ENCODE measurements at regions not wholly inside any gene's neighbourhood (a gene's known extent, or its start where the extent isn't known, plus 50 kb on each side); places are given as distances from the start of the nearest gene placed in this dataset.

- Histone ChIP-seq H3K9me3 (ENCODE audit: low read length) (no peaks in the 10 kb centered on the region), H3K79me2 (ENCODE audit: insufficient read depth, low read length) (no peaks in the 10 kb centered on the region), H3K4me2 (ENCODE audit: low read length) (no peak overlapping the region), H2AFZ (ENCODE audit: low read length) (no peak overlapping the region), H3K27ac (ENCODE audit: low read depth, low read length, poor library complexity, severe bottlenecking) (no peak overlapping the region), H3K4me3 (ENCODE audit: low read depth, low read length, poor library complexity, severe bottlenecking) (no peak overlapping the region), H3K9me2 (ENCODE audit: low read depth, low read length) (no peaks in the 10 kb centered on the region), H3K4me1 (ENCODE audit: insufficient read depth, low read length, severe bottlenecking) (no peaks in the 10 kb centered on the region), H3F3A (ENCODE audit: insufficient read depth, low read length) (no peaks in the 10 kb centered on the region), H3K9ac (ENCODE audit: low read length) (no peak overlapping the region), H3K36me3 (ENCODE audit: insufficient read depth, low read length) (no peaks in the 10 kb centered on the region), H4K20me1 (ENCODE audit: insufficient read depth, low read length) (no peaks in the 10 kb centered on the region), H3K27me3 (ENCODE audit: insufficient read depth, low read length) (no peaks in the 10 kb centered on the region)
- TF ChIP-seq, protein P1, sequence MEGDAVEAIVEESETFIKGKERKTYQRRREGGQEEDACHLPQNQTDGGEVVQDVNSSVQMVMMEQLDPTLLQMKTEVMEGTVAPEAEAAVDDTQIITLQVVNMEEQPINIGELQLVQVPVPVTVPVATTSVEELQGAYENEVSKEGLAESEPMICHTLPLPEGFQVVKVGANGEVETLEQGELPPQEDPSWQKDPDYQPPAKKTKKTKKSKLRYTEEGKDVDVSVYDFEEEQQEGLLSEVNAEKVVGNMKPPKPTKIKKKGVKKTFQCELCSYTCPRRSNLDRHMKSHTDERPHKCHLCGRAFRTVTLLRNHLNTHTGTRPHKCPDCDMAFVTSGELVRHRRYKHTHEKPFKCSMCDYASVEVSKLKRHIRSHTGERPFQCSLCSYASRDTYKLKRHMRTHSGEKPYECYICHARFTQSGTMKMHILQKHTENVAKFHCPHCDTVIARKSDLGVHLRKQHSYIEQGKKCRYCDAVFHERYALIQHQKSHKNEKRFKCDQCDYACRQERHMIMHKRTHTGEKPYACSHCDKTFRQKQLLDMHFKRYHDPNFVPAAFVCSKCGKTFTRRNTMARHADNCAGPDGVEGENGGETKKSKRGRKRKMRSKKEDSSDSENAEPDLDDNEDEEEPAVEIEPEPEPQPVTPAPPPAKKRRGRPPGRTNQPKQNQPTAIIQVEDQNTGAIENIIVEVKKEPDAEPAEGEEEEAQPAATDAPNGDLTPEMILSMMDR (IDR thresholded peaks at IDR 0.05; ENCODE audit: low read length): no peak
- no peak for TF ChIP-seq EZH2 (IDR thresholded peaks at IDR 0.05; ENCODE audit: borderline replicate concordance, low read length)
Measured at GRCh38 chr4:183831683-183832082, 73.4 kb upstream of the STOX2 start.

DNA sequence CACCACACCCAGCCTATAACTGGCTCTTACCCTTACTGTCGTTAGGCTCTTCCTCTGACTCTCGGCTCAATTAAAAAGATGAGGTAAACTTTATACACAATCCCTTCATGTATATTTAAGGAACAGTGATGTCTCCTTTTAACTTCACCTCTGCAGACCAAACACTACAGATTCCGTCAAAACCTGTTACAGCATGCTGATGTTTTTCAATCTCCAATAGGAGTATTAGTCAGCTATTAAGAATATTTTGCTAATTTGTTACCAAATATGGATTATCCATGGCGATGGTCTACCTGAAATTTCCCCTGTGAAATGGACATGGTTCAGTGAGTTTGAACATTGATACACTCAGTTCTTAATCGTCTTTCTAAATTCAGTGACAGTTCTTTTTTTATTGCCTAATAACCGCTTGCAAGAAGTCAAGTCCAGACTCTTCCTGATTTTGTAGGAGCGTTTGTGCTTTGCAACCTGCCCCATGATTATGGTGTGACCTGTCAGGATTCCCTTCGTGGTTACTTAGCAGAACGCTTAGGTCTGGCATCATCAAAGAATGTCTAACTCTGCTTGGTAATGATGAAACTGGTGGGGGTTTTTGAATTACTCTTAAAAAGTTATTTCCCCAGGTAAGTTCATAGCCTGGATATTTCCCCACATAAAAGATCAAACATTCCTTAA is 72.2 kb upstream of the STOX2 start:
- H3F3A ChIP-seq (ENCODE audit: insufficient read depth, low read length): no peaks in the 10 kb centered on the region
- H3K9me3 ChIP-seq (ENCODE audit: low read length): no peaks in the 10 kb centered on the region
- no peaks in the 10 kb centered on the region for H3K27me3 ChIP-seq (ENCODE audit: insufficient read depth, low read length)
- H4K20me1 ChIP-seq (ENCODE audit: insufficient read depth, low read length): no peaks in the 10 kb centered on the region
- H3K27ac ChIP-seq (ENCODE audit: low read depth, low read length, poor library complexity, severe bottlenecking): no peak overlapping the region
- no peak for TF ChIP-seq EZH2 (IDR thresholded peaks at IDR 0.05; ENCODE audit: borderline replicate concordance, low read length)
- TF ChIP-seq, protein P1 (IDR thresholded peaks at IDR 0.05; ENCODE audit: low read length): no peak
- no peaks in the 10 kb centered on the region for H3K79me2 ChIP-seq (ENCODE audit: insufficient read depth, low read length)
- no peaks in the 10 kb centered on the region for H3K9me2 ChIP-seq (ENCODE audit: low read depth, low read length)
- no peaks in the 10 kb centered on the region for H3K4me1 ChIP-seq (ENCODE audit: insufficient read depth, low read length, severe bottlenecking)
- no peaks in the 10 kb centered on the region for H3K36me3 ChIP-seq (ENCODE audit: insufficient read depth, low read length)
- H3K4me2 ChIP-seq (ENCODE audit: low read length): no peak overlapping the region
- no peak overlapping the region for H3K9ac ChIP-seq (ENCODE audit: low read length)
- no peak overlapping the region for H2AFZ ChIP-seq (ENCODE audit: low read length)
- H3K4me3 ChIP-seq (ENCODE audit: low read depth, low read length, poor library complexity, severe bottlenecking): no peak overlapping the region

GRCh38 chr4:183834252-183834651 is 70.9 kb upstream of the STOX2 start:
- no peak for TF ChIP-seq EZH2 (IDR thresholded peaks at IDR 0.05; ENCODE audit: borderline replicate concordance, low read length)
- TF ChIP-seq, protein P1 (IDR thresholded peaks at IDR 0.05; ENCODE audit: low read length): no peak
- no peaks in the 10 kb centered on the region for H3K36me3 ChIP-seq (ENCODE audit: insufficient read depth, low read length)
- H4K20me1 ChIP-seq (ENCODE audit: insufficient read depth, low read length): no peaks in the 10 kb centered on the region
- no peaks in the 10 kb centered on the region for H3K4me1 ChIP-seq (ENCODE audit: insufficient read depth, low read length, severe bottlenecking)
- no peaks in the 10 kb centered on the region for H3K9me3 ChIP-seq (ENCODE audit: low read length)
- H3F3A ChIP-seq (ENCODE audit: insufficient read depth, low read length): no peaks in the 10 kb centered on the region
- H3K4me3 ChIP-seq (ENCODE audit: low read depth, low read length, poor library complexity, severe bottlenecking): no peak overlapping the region
- no peak overlapping the region for H2AFZ ChIP-seq (ENCODE audit: low read length)
- no peak overlapping the region for H3K9ac ChIP-seq (ENCODE audit: low read length)
- H3K79me2 ChIP-seq (ENCODE audit: insufficient read depth, low read length): no peaks in the 10 kb centered on the region
- no peak overlapping the region for H3K27ac ChIP-seq (ENCODE audit: low read depth, low read length, poor library complexity, severe bottlenecking)
- no peaks in the 10 kb centered on the region for H3K9me2 ChIP-seq (ENCODE audit: low read depth, low read length)
- no peaks in the 10 kb centered on the region for H3K27me3 ChIP-seq (ENCODE audit: insufficient read depth, low read length)
- H3K4me2 ChIP-seq (ENCODE audit: low read length): no peak overlapping the region
